HEK293T (cell line): ENCODE measurements at regions not wholly inside any gene's neighbourhood (a gene's known extent, or its start where the extent isn't known, plus 50 kb on each side); places are given as distances from the start of the nearest gene placed in this dataset.

ENCODE experiments used
- ARNT ChIP-seq: fragments of 450-650 bp; IDR thresholded peaks from 2 replicates; pipeline ENCODE4 v1.6.1; 2017; ENCODE audit warnings: mild to moderate bottlenecking
- BHLHE40 ChIP-seq: fragments of 450-650 bp; IDR thresholded peaks from 2 replicates; pipeline ENCODE4 v1.6.1; 2016; ENCODE audit warnings: mild to moderate bottlenecking, moderate library complexity, borderline replicate concordance
- ELF4 ChIP-seq: fragments of 450-650 bp; IDR thresholded peaks from 2 replicates; pipeline ENCODE4 v1.6.1; 2017; ENCODE audit warnings: antibody characterized with exemption
- FOXA1 ChIP-seq: fragments of 450-650 bp; IDR thresholded peaks from 2 replicates; pipeline ENCODE4 v1.6.1; 2016; ENCODE audit warnings: mild to moderate bottlenecking
- FOXK2 ChIP-seq: fragments of 450-650 bp; IDR thresholded peaks from 2 replicates; pipeline ENCODE4 v1.6.1; 2016; ENCODE audit warnings: mild to moderate bottlenecking
- FOXM1 ChIP-seq: fragments of 450-650 bp; IDR thresholded peaks from 2 replicates; pipeline ENCODE4 v1.6.1; 2017; ENCODE audit warnings: mild to moderate bottlenecking, borderline replicate concordance
- HDGF ChIP-seq: fragments of 450-650 bp; IDR thresholded peaks from 2 replicates; pipeline ENCODE4 v1.6.1; 2017; ENCODE audit warnings: antibody characterized with exemption, borderline replicate concordance
- NFRKB ChIP-seq: fragments of 450-650 bp; IDR thresholded peaks from 2 replicates; pipeline ENCODE4 v1.6.1; 2016; ENCODE audit warnings: mild to moderate bottlenecking, moderate library complexity
- SP1 ChIP-seq: fragments of 450-650 bp; IDR thresholded peaks from 2 replicates; pipeline ENCODE4 v1.6.1; 2017
- SUZ12 ChIP-seq: fragments of 450-650 bp; IDR thresholded peaks from 2 replicates; pipeline ENCODE4 v1.6.1; 2016; ENCODE audit warnings: mild to moderate bottlenecking
- TARDBP ChIP-seq: fragments of 450-650 bp; IDR thresholded peaks from 2 replicates; pipeline ENCODE4 v1.6.1; 2016

DNA sequence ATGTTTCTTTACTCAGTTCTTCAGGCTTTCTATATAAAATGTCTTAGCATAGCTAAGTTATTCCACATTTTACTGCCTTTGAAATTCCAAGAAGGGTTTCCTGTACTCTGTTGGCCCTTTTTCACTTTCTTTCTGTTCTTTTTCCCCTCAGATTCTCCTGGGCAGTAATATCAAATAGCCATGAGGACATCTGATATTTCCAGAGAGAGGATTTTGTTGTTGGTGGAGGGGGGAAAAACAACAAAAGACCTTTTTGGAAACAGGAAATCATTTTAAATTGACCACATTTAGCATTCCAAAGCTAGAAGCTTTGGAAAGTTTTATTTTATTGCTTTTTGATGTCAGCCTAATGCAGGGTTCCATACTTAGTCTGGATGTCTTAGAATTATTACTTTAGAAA lies 445.4 kb downstream of the GJA1 start:
- TF ChIP-seq ARNT (no peak), BHLHE40 (no peak), FOXM1 (no peak), ELF4 (no peak), FOXA1 (no peak), HDGF (no peak), SP1 (no peak), FOXK2 (no peak), NFRKB (no peak), SUZ12 (no peak), TARDBP (no peak)
